IMR-90 (cell line): ENCODE measurements at regions not wholly inside any gene's neighbourhood (a gene's known extent, or its start where the extent isn't known, plus 50 kb on each side); places are given as distances from the start of the nearest gene placed in this dataset.

Source experiments
- ATAC-seq: fragments of 200-7000 bp; cut with Tn5 transposase; 2 replicates; pipeline ENCODE4 v1.9.1; 2020; ENCODE audit warnings: low read depth, mild to moderate bottlenecking, moderate library complexity
- BruUV-seq: library from RNA; stranded (reverse); fragments of 400-500 nt; replicated peaks from 2 replicates; lab custom pipeline; 2021; lab: Mats Ljungman, UMichigan
- CTCF ChIA-PET: fragments of 300-600 bp; formaldehyde crosslinking; extraction: SDS; loops from one replicate; lab custom pipeline; 2021; ENCODE audit warnings: antibody characterized with exemption; lab: Yijun Ruan, JAX
- POLR2A ChIA-PET: fragments of 300-600 bp; sonication (Branson Sonifier 250); formaldehyde crosslinking; loops from one replicate; lab custom pipeline; 2022; ENCODE audit warnings: antibody characterized with exemption; ENCODE audit not compliant: unreplicated experiment; lab: Charles Lee
- DNase-seq: peaks from one replicate; pipeline ENCODE4 v3.0.0; 2013
- H2AFZ ChIP-seq: replicated peaks from 2 replicates; pipeline ENCODE3; 2013; ENCODE audit warnings: low read length, mild to moderate bottlenecking; ENCODE audit not compliant: poor library complexity
- H2AK5ac ChIP-seq: 2 replicates; pipeline ENCODE4 v1.6.1; 2013; ENCODE audit warnings: low read depth, low read length, inconsistent platforms
- H2AK9ac ChIP-seq: replicated peaks from 2 replicates; pipeline ENCODE3; 2013; ENCODE audit warnings: mild to moderate bottlenecking, low read depth, low read length, moderate library complexity; ENCODE audit not compliant: poor library complexity
- H2BK120ac ChIP-seq: 2 replicates; pipeline ENCODE4 v1.6.1; 2013; ENCODE audit warnings: low read depth, low read length, inconsistent platforms
- H2BK15ac ChIP-seq: 3 replicates; pipeline ENCODE4 v1.6.1; 2013; ENCODE audit warnings: low read depth, low read length, inconsistent platforms
- H2BK20ac ChIP-seq: 2 replicates; pipeline ENCODE4 v1.6.1; 2013; ENCODE audit warnings: low read depth, mild to moderate bottlenecking, inconsistent platforms, low read length, moderate library complexity
- H2BK5ac ChIP-seq: 2 replicates; pipeline ENCODE4 v1.6.1; 2013; ENCODE audit warnings: mild to moderate bottlenecking, low read depth, low read length, inconsistent platforms; ENCODE audit not compliant: poor library complexity, severe bottlenecking
- H3K14ac ChIP-seq: replicated peaks from 2 replicates; pipeline ENCODE4 v1.6.1; 2013; ENCODE audit warnings: low read depth, low read length, inconsistent platforms
- H3K18ac ChIP-seq: 2 replicates; pipeline ENCODE4 v1.6.1; 2013; ENCODE audit warnings: low read depth, low read length, control low read depth
- H3K23ac ChIP-seq: 2 replicates; pipeline ENCODE4 v1.6.1; 2013; ENCODE audit warnings: low read depth, low read length, inconsistent platforms
- H3K27ac ChIP-seq: 2 replicates; pipeline ENCODE4 v1.5.1; 2013; ENCODE audit warnings: mild to moderate bottlenecking, control low read depth, low read length; ENCODE audit not compliant: insufficient read depth
- H3K27me3 ChIP-seq: 2 replicates; pipeline ENCODE4 v1.6.1; 2013; ENCODE audit warnings: low read length; ENCODE audit not compliant: control insufficient read depth, insufficient read depth
- H3K36me3 ChIP-seq: 2 replicates; pipeline ENCODE4 v1.6.1; 2013; ENCODE audit warnings: low read length, mixed read lengths; ENCODE audit not compliant: control insufficient read depth, insufficient read depth
- H3K4ac ChIP-seq: 2 replicates; pipeline ENCODE4 v1.6.1; 2013; ENCODE audit warnings: low read depth, low read length, inconsistent platforms
- H3K4me1 ChIP-seq: 2 replicates; pipeline ENCODE4 v1.6.1; 2013; ENCODE audit warnings: low read length, mixed read lengths; ENCODE audit not compliant: control insufficient read depth, insufficient read depth
- H3K4me2 ChIP-seq: 2 replicates; pipeline ENCODE4 v1.6.1; 2013; ENCODE audit warnings: low read depth, mild to moderate bottlenecking, control low read depth, low read length, moderate library complexity
- H3K4me3 ChIP-seq: 2 replicates; pipeline ENCODE4 v1.5.1; 2013; ENCODE audit warnings: low read depth, mild to moderate bottlenecking, control low read depth, low read length, moderate library complexity; ENCODE audit not compliant: insufficient read depth
- H3K56ac ChIP-seq: 2 replicates; pipeline ENCODE4 v1.6.1; 2013; ENCODE audit warnings: low read length, inconsistent platforms; ENCODE audit not compliant: insufficient read depth; ENCODE audit errors: extremely low read depth
- H3K79me1 ChIP-seq, 2 experiments: 2 replicates each; pipeline ENCODE4 v1.6.1; 2013; ENCODE audit warnings: low read length in 2 of 2, inconsistent platforms in 1 of 2, low read depth in 1 of 2
- H3K9ac ChIP-seq: 2 replicates; pipeline ENCODE4 v1.6.1; 2013; ENCODE audit warnings: low read depth, low read length, control low read depth
- H3K9me1 ChIP-seq: 2 replicates; pipeline ENCODE4 v1.6.1; 2013; ENCODE audit warnings: low read length, inconsistent platforms; ENCODE audit not compliant: insufficient read depth
- H3K9me3 ChIP-seq: 2 replicates; pipeline ENCODE4 v1.6.1; 2013; ENCODE audit warnings: low read length; ENCODE audit not compliant: control insufficient read depth, insufficient read depth
- H4K20me1 ChIP-seq: 2 replicates; pipeline ENCODE4 v1.6.1; 2013; ENCODE audit warnings: low read length, inconsistent platforms; ENCODE audit not compliant: insufficient read depth
- H4K5ac ChIP-seq: 2 replicates; pipeline ENCODE4 v1.6.1; 2013; ENCODE audit warnings: mild to moderate bottlenecking, low read depth, low read length, control low read depth
- H4K8ac ChIP-seq, 2 experiments: 2 replicates each; pipeline ENCODE4 v1.6.1; 2013; ENCODE audit warnings: low read depth in 2 of 2, low read length in 2 of 2, control low read depth in 1 of 2, inconsistent platforms in 1 of 2
- H4K91ac ChIP-seq: 2 replicates; pipeline ENCODE4 v1.6.1; 2013; ENCODE audit warnings: low read depth, low read length, inconsistent platforms; ENCODE audit not compliant: insufficient read depth
- CEBPB ChIP-seq: IDR thresholded peaks from 2 replicates; pipeline ENCODE4 v1.6.1; 2012; ENCODE audit warnings: low read depth, low read length, improper control_type of control experiment
- CHD1 ChIP-seq: IDR thresholded peaks from 2 replicates; pipeline ENCODE4 v1.6.1; 2012; ENCODE audit warnings: low read depth, low read length, improper control_type of control experiment
- ELK1 ChIP-seq: fragments of 150-350 bp; IDR thresholded peaks from 2 replicates; pipeline ENCODE4 v1.6.1; 2016; ENCODE audit warnings: low read depth, mild to moderate bottlenecking, low read length, moderate library complexity, borderline replicate concordance
- FOS ChIP-seq: fragments of 150-350 bp; IDR thresholded peaks from 2 replicates; pipeline ENCODE4 v1.6.1; 2016; ENCODE audit warnings: low read depth, low read length
- MAFK ChIP-seq: IDR thresholded peaks from 2 replicates; pipeline ENCODE4 v1.6.1; 2012; ENCODE audit warnings: low read depth, low read length, improper control_type of control experiment
- MAZ ChIP-seq: IDR thresholded peaks from 2 replicates; pipeline ENCODE4 v1.6.1; 2012; ENCODE audit warnings: low read depth, mild to moderate bottlenecking, low read length, improper control_type of control experiment, moderate library complexity, borderline replicate concordance
- NFE2L2 ChIP-seq: fragments of 150-350 bp; IDR thresholded peaks from 2 replicates; pipeline ENCODE4 v1.6.1; 2016; ENCODE audit warnings: low read depth, mild to moderate bottlenecking, low read length
- POLR2A ChIP-seq: IDR thresholded peaks from 2 replicates; pipeline ENCODE4 v1.6.1; 2012; ENCODE audit warnings: mild to moderate bottlenecking, low read depth, low read length
- RAD21 ChIP-seq: IDR thresholded peaks from 2 replicates; pipeline ENCODE4 v1.6.1; 2012; ENCODE audit warnings: low read length, improper control_type of control experiment
- RFX5 ChIP-seq: IDR thresholded peaks from 2 replicates; pipeline ENCODE4 v1.8.0; 2012; ENCODE audit warnings: low read depth, mild to moderate bottlenecking, low read length, moderate library complexity
- SMC3 ChIP-seq: fragments of 150-350 bp; IDR thresholded peaks from 2 replicates; pipeline ENCODE4 v1.6.1; 2016; ENCODE audit warnings: low read depth, mild to moderate bottlenecking, antibody characterized with exemption, low read length, moderate library complexity
- WGBS, 2 experiments: methylation state at CpG; one replicate each; pipeline versions ENCODE4 v1.1.5 to v1.1.7; 2013; ENCODE audit warnings: missing lambda C conversion rate in 2 of 2; ENCODE audit not compliant: insufficient read length in 1 of 2; ENCODE audit errors: extremely low coverage in 2 of 2; 5-methylcytosine and 5-hydroxymethylcytosine counted together
- dilution Hi-C: fragments of 300-500 bp; cut with HindIII; formaldehyde crosslinking; loops from one replicate; pipeline ENCODE4 v1.14.3; 2018; ENCODE audit warnings: low sequenced_read_pairs; ENCODE audit not compliant: unreplicated experiment
- in situ Hi-C: fragments of 300-500 bp; cut with MboI; formaldehyde crosslinking; loops from 3 replicates; pipeline ENCODE4 v1.14.3; 2019; ENCODE audit warnings: low sequenced_read_pairs, inconsistent platforms, mixed read lengths
- intact Hi-C: fragments of 100-400 bp; cut with micrococcal nuclease; formaldehyde crosslinking; loops from 2 replicates; pipeline ENCODE4 v1.10.0; 2022

GRCh38 chr1:193310564-193310963 lies 124.2 kb upstream of the B3GALT2 start:
- Histone ChIP-seq H2AFZ (no peak overlapping the region), H2BK20ac (no peak overlapping the region), H3K79me1 (no peaks in the 10 kb centered on the region), H2BK120ac (no peak overlapping the region), H4K5ac (no peak overlapping the region), H2AK5ac (no peak overlapping the region), H4K91ac (no peak overlapping the region), H3K9me1 (no peaks in the 10 kb centered on the region), H4K8ac (no peak overlapping the region), H3K23ac (no peak overlapping the region), H4K20me1 (no peaks in the 10 kb centered on the region), H2BK15ac (no peak overlapping the region), H3K9ac (no peak overlapping the region), H2BK5ac (no peak overlapping the region), H3K4ac (no peak overlapping the region), H3K56ac (no peak overlapping the region), H3K27ac (no peak overlapping the region), H3K4me2 (no peak overlapping the region), H3K27me3 (no peaks in the 10 kb centered on the region), H3K9me3 (no peaks in the 10 kb centered on the region), H3K4me3 (no peak overlapping the region), H3K14ac (no peak overlapping the region), H3K36me3 (no peaks in the 10 kb centered on the region), H3K4me1 (no peaks in the 10 kb centered on the region), H3K18ac (no peak overlapping the region), H2AK9ac (no peak overlapping the region)
- CTCF ChIA-PET, result no interaction called here
- DNase-seq (no peak), ATAC-seq (no peak)
- intact Hi-C loops, result no loop called here
- dilution Hi-C loops, result no loop called here
- POLR2A ChIA-PET, result no interaction called here
- TF ChIP-seq MAFK (no peak), NFE2L2 (no peak), ELK1 (no peak), CHD1 (no peak), FOS (no peak), SMC3 (no peak), CEBPB (no peak), POLR2A (no peak), RAD21 (no peak), RFX5 (no peak), MAZ (no peak)
- BruUV-seq, result no TSS peak
- WGBS, 2 experiments, result 100% methylated on average over 1 of the region's 3 CpGs; no CpG with 5 or more reads in 1 of the 2 experiments
- in situ Hi-C loops, result no loop called here
